B cell (primary cell): ENCODE measurements at regions not wholly inside any gene's neighbourhood (a gene's known extent, or its start where the extent isn't known, plus 50 kb on each side); places are given as distances from the start of the nearest gene placed in this dataset.

Experiments used
- ATAC-seq: fragments of 200-7000 bp; cut with Tn5 transposase; one replicate; pipeline ENCODE4 v1.10.0; 2021; ENCODE audit warnings: low read depth, mild to moderate bottlenecking, moderate number of reproducible peaks, moderate library complexity
- CTCF ChIA-PET: fragments of 350-600 bp; sonication (Branson Sonifier 250); formaldehyde crosslinking; loops from one replicate; lab custom pipeline; 2021; ENCODE audit warnings: antibody characterized with exemption, inconsistent platforms; lab: Charles Lee
- POLR2A ChIA-PET: fragments of 350-600 bp; sonication (Branson Sonifier 250); formaldehyde crosslinking; loops from one replicate; lab custom pipeline; 2021; ENCODE audit warnings: antibody characterized with exemption; lab: Charles Lee
- DNase-seq: peaks from one replicate; pipeline ENCODE4 v3.0.0; 2013
- H2AFZ ChIP-seq: 2 replicates; pipeline ENCODE4 v1.6.1; 2012; ENCODE audit warnings: mild to moderate bottlenecking, low read depth, low read length; ENCODE audit not compliant: insufficient read depth, poor library complexity, severe bottlenecking
- H3K27ac ChIP-seq, 2 donors: 1 replicate in 1 of 2; 2 replicates in 1 of 2; pipeline ENCODE4 v1.5.1; 2012 to 2013; ENCODE audit warnings: low read length in 2 of 2, mild to moderate bottlenecking in 2 of 2, moderate library complexity in 1 of 2
- H3K27me3 ChIP-seq, 4 experiments: fragments of 200-600 bp in 1 of 4; sonication (generic) in 1 of 4; replicated peaks in 1 of 4; 1 replicate in 2 of 4; 2 replicates in 2 of 4; pipeline versions ENCODE4 v1.6.1 to v1.7.0; 2013 to 2016; ENCODE audit warnings: low read length in 3 of 4, mild to moderate bottlenecking in 2 of 4, mixed read lengths in 1 of 4, moderate library complexity in 1 of 4; ENCODE audit not compliant: insufficient read depth in 4 of 4, control insufficient read depth in 3 of 4; ENCODE audit errors: control extremely low read depth in 1 of 4
- H3K36me3 ChIP-seq, 2 experiments: replicated peaks in 1 of 2; 1 replicate in 1 of 2; 2 replicates in 1 of 2; pipeline versions ENCODE4 v1.6.1 to v1.7.1; 2013; ENCODE audit warnings: low read length in 1 of 2; ENCODE audit not compliant: insufficient read depth in 2 of 2, control insufficient read depth in 1 of 2; ENCODE audit errors: control extremely low read depth in 1 of 2, extremely low read depth in 1 of 2
- H3K4me1 ChIP-seq, 2 donors: fragments of 200-600 bp in 1 of 2; sonication (generic) in 1 of 2; 1 replicate in 1 of 2; 2 replicates in 1 of 2; pipeline versions ENCODE4 v1.5.1 to v1.6.1; 2013 to 2017; ENCODE audit warnings: low read length in 2 of 2; ENCODE audit not compliant: control insufficient read depth in 2 of 2, insufficient read depth in 2 of 2
- H3K4me2 ChIP-seq: replicated peaks from 2 replicates; pipeline ENCODE3; 2012; ENCODE audit warnings: mild to moderate bottlenecking, low read depth, low read length; ENCODE audit not compliant: poor library complexity, severe bottlenecking
- H3K4me3 ChIP-seq, 5 experiments: fragments of 200-600 bp in 1 of 5; sonication (generic) in 1 of 5; 1 replicate in 3 of 5; 2 replicates in 2 of 5; pipeline versions ENCODE4 v1.5.1 to v1.7.0; 2011 to 2016; ENCODE audit warnings: low read length in 4 of 5, mild to moderate bottlenecking in 4 of 5, low read depth in 2 of 5, control low read depth in 1 of 5, moderate library complexity in 1 of 5; ENCODE audit not compliant: insufficient read depth in 1 of 5; ENCODE audit errors: control extremely low read depth in 1 of 5, extremely low read depth in 1 of 5
- H3K79me2 ChIP-seq: fragments of 200-600 bp; sonication (generic); one replicate; pipeline ENCODE4 v1.6.0; 2016; ENCODE audit warnings: low read length; ENCODE audit not compliant: control insufficient read depth, insufficient read depth
- H3K9ac ChIP-seq: fragments of 200-600 bp; sonication (generic); 2 replicates; pipeline ENCODE4 v1.6.1; 2017; ENCODE audit warnings: mild to moderate bottlenecking, low read length, moderate library complexity
- H3K9me3 ChIP-seq, 3 donors: one replicate each; pipeline versions ENCODE4 v1.6.1 to v1.7.1; 2013; ENCODE audit warnings: low read length in 2 of 3; ENCODE audit not compliant: control insufficient read depth in 2 of 3, insufficient read depth in 1 of 3; ENCODE audit errors: control extremely low read depth in 1 of 3
- H4K20me1 ChIP-seq: 2 replicates; pipeline ENCODE4 v1.6.0; 2012; ENCODE audit warnings: mild to moderate bottlenecking, low read length; ENCODE audit not compliant: insufficient read depth, control insufficient read depth, poor library complexity, severe bottlenecking
- H3K27ac Mint-ChIP-seq: one replicate; pipeline ENCODE4 v1.8.0; 2021; ENCODE audit warnings: mixed read lengths
- H3K27me3 Mint-ChIP-seq: one replicate; pipeline ENCODE4 v1.8.0; 2021; ENCODE audit warnings: mixed read lengths
- H3K4me1 Mint-ChIP-seq: one replicate; pipeline ENCODE4 v1.8.0; 2021; ENCODE audit warnings: mixed read lengths
- H3K4me3 Mint-ChIP-seq: one replicate; pipeline ENCODE4 v1.8.0; 2021; ENCODE audit warnings: mixed read lengths
- H3K9me3 Mint-ChIP-seq: one replicate; pipeline ENCODE4 v1.8.0; 2022; ENCODE audit warnings: mixed read lengths; ENCODE audit not compliant: insufficient read depth
- EZH2 ChIP-seq: IDR thresholded peaks from 2 replicates; pipeline ENCODE4 v1.6.1; 2012; ENCODE audit warnings: borderline replicate concordance, low read depth, mild to moderate bottlenecking, moderate library complexity, low read length; ENCODE audit not compliant: insufficient read depth, poor library complexity, severe bottlenecking
- WGBS: methylation state at CpG from one replicate; pipeline ENCODE4 v1.1.5; 2013; ENCODE audit warnings: missing lambda C conversion rate; ENCODE audit not compliant: insufficient coverage; 5-methylcytosine and 5-hydroxymethylcytosine counted together
- intact Hi-C: fragments of 100-400 bp; cut with micrococcal nuclease; formaldehyde crosslinking; loops from one replicate; pipeline ENCODE4 v1.10.0; 2022
- TF ChIP-seq, protein P1 (sequence below): fragments of 200-600 bp; IDR thresholded peaks from one replicate; pipeline ENCODE4 v1.8.0; 2022; ENCODE audit warnings: antibody characterized with exemption, mild to moderate bottlenecking

DNA sequence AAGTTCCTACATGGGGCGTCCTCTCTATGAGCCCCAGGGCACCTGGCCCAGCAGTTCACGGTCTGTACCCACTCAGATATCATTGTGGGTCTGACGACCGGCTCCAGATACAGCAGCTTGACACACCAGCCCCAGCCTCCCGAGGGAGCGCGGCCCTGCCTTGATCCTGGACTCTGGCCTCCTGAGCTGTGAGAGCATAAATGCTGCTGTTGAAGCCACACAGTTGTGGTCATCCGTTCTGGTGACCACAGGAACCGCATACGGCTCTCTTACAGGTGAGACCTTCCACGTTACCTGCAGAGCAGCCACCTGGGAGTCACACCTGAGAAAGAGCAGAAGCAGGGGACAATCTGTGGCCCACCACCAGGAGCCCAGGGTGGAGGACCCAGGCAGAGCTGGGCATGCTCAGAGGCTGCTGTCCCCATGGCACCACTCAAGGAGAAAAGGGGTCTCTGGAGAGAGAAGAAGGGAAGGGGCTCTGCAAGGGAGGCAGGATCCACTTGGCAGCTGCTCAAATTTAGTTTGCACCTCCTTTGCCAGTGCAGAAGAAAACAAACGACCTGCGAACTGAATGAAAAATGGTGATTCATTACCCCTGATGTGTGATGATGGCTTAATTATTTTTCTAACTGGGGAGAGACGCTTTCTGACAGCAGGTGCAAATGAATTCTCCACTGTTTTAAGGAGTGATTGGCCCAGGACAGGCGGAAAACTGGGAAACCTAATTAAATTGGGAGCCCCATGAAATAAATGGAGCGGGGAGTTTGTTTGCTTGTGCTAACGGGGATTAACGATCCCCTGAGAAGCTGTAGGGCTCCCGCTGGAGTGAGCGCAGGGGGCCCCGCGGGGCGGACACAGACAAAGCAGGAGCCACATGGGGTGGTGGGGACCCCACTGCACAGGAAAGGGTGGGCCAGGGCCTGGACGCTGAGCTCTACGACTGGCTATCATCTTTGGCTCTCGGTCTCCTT, 208.9 kb downstream of the RBFOX3 start:
- no peak for ATAC-seq
- no peak for DNase-seq
- 46% methylated on average over 26 of the region's 26 CpGs for WGBS
- ChIA-PET POLR2A (interaction anchor here (0.6 to 1.2 kb wide), 3 partner anchors 46 to 314 kb away, joined by 3 to 4 read pairs (median 3); no protein-coding TSS in a partner anchor), CTCF (interaction anchor here (1.0 to 6.2 kb wide), 12 partner anchors 8 to 323 kb away, joined by 3 to 77 read pairs (median 4); no protein-coding TSS in a partner anchor)
- no peak overlapping the region for H2AFZ ChIP-seq
- peaks cover 0 to 45% (median 9%) of the 10 kb centered on the region in 4 experiments for H3K27me3 ChIP-seq
- no peak overlapping the region for H3K9ac ChIP-seq
- H4K20me1 ChIP-seq = no peaks in the 10 kb centered on the region
- peaks cover 0 to 6% (median 0%) of the 10 kb centered on the region in 3 donors for H3K9me3 ChIP-seq
- H3K9me3 Mint-ChIP-seq = no peaks in the 10 kb centered on the region
- H3K4me3 ChIP-seq = no peak overlapping the region
- peaks cover 6 to 7% of the 10 kb centered on the region in 2 donors for H3K4me1 ChIP-seq
- no peak overlapping the region for H3K27ac Mint-ChIP-seq
- no peak overlapping the region for H3K4me2 ChIP-seq
- H3K4me3 Mint-ChIP-seq = peak overlapping the region; percentile 33
- no peaks in the 10 kb centered on the region for H3K79me2 ChIP-seq
- no peaks in the 10 kb centered on the region for H3K36me3 ChIP-seq
- peaks cover 53% of the 10 kb centered on the region for H3K27me3 Mint-ChIP-seq
- peaks cover 10% of the 10 kb centered on the region for H3K4me1 Mint-ChIP-seq
- no peak overlapping the region for H3K27ac ChIP-seq
- intact Hi-C loops = loop anchor here (1.0 kb wide), 1 partner anchor 315 kb away; no protein-coding TSS in a partner anchor
- no peak for TF ChIP-seq EZH2
- TF ChIP-seq, protein P1, sequence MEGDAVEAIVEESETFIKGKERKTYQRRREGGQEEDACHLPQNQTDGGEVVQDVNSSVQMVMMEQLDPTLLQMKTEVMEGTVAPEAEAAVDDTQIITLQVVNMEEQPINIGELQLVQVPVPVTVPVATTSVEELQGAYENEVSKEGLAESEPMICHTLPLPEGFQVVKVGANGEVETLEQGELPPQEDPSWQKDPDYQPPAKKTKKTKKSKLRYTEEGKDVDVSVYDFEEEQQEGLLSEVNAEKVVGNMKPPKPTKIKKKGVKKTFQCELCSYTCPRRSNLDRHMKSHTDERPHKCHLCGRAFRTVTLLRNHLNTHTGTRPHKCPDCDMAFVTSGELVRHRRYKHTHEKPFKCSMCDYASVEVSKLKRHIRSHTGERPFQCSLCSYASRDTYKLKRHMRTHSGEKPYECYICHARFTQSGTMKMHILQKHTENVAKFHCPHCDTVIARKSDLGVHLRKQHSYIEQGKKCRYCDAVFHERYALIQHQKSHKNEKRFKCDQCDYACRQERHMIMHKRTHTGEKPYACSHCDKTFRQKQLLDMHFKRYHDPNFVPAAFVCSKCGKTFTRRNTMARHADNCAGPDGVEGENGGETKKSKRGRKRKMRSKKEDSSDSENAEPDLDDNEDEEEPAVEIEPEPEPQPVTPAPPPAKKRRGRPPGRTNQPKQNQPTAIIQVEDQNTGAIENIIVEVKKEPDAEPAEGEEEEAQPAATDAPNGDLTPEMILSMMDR = no peak
